ENCODE measurements at regions not wholly inside any gene's neighbourhood (a gene's known extent, or its start where the extent isn't known, plus 50 kb on each side); places are given as distances from the start of the nearest gene placed in this dataset.
"Not testable (repeated sequence)": the region's sequence is repeated elsewhere in the genome, so short reads cannot be mapped to it uniquely, and the experiment has no call there.

- TF ChIP-seq CTCF (IDR thresholded peaks at IDR 0.05; ENCODE audit: insufficient read depth, low read depth, low read length); EZH2 (IDR thresholded peaks at IDR 0.05; ENCODE audit: insufficient read depth, low read length): not testable (repeated sequence)
Observed at GRCh38 chr3:143180860-143181259, 61.3 kb downstream of the CHST2 start.

Measured in astrocyte (in vitro differentiated cells and primary cell).